HCT116 (cell line): ENCODE measurements at regions not wholly inside any gene's neighbourhood (a gene's known extent, or its start where the extent isn't known, plus 50 kb on each side); places are given as distances from the start of the nearest gene placed in this dataset.

Source experiments
- ATAC-seq: fragments of 200-7000 bp; cut with Tn5 transposase; 2 replicates; pipeline ENCODE4 v1.9.1; 2020; ENCODE audit warnings: mild to moderate bottlenecking, moderate library complexity
- BruUV-seq: library from RNA; stranded (reverse); fragments of 400-500 nt; replicated peaks from 2 replicates; lab custom pipeline; 2021; lab: Mats Ljungman, UMichigan
- CTCF ChIA-PET: fragments of 300-600 bp; sonication (Branson Sonifier 250); formaldehyde crosslinking; loops from one replicate; lab custom pipeline; 2021; ENCODE audit warnings: antibody characterized with exemption; lab: Charles Lee
- POLR2A ChIA-PET: fragments of 300-600, 350-600 bp; sonication (Branson Sonifier 250); formaldehyde crosslinking; loops from one replicate; lab custom pipeline; 2021; ENCODE audit warnings: antibody characterized with exemption; lab: Charles Lee
- RAD21 ChIA-PET, 2 experiments: fragments of 300-600 bp; sonication (Branson Sonifier 250); formaldehyde crosslinking; loops; one replicate each; lab custom pipeline; 2023; ENCODE audit warnings: low total read pairs in 2 of 2; ENCODE audit not compliant: uncharacterized antibody in 2 of 2, unreplicated experiment in 2 of 2, low non-redundant PET in 1 of 2; lab: Charles Lee
- DNase-seq: peaks from one replicate; pipeline ENCODE4 v3.0.0-alpha.2; 2010; ENCODE audit warnings: low read depth, low spot score
- H2AFZ ChIP-seq: fragments of 200-600 bp; shearing (Covaris generic), sonication (generic); 2 replicates; pipeline ENCODE4 v1.6.1; 2017; ENCODE audit warnings: low read depth, mixed run types, mixed read lengths, antibody characterized with exemption, low read length; ENCODE audit not compliant: poor library complexity, severe bottlenecking
- H3K27ac ChIP-seq: 2 replicates; pipeline ENCODE4 v1.5.1; 2012; ENCODE audit warnings: low read depth, low read length
- H3K27me3 ChIP-seq: fragments of 200-600 bp; sonication (generic); 2 replicates; pipeline ENCODE4 v1.6.1; 2016; ENCODE audit warnings: mixed run types, low read length, mixed read lengths; ENCODE audit not compliant: insufficient read depth
- H3K36me3 ChIP-seq, 2 experiments: fragments of 200-500 bp in 1 of 2; fragments of 200-600 bp in 1 of 2; sonication (Bioruptor generic) in 1 of 2; sonication (generic) in 1 of 2; 2 replicates each; pipeline versions ENCODE4 v1.5.1 to v1.6.1; 2014 to 2016; ENCODE audit warnings: low read length in 2 of 2, inconsistent platforms in 1 of 2, mixed read lengths in 1 of 2, mixed run types in 1 of 2; ENCODE audit not compliant: insufficient read depth in 2 of 2, control insufficient read depth in 1 of 2
- H3K4me1 ChIP-seq, 2 experiments: fragments of 200-600 bp in 1 of 2; sonication (generic) in 1 of 2; 2 replicates each; pipeline versions ENCODE4 v1.5.1 to v1.6.1; 2012 to 2017; ENCODE audit warnings: low read length in 2 of 2, inconsistent platforms in 1 of 2, mild to moderate bottlenecking in 1 of 2, mixed read lengths in 1 of 2, mixed run types in 1 of 2, moderate library complexity in 1 of 2; ENCODE audit not compliant: insufficient read depth in 2 of 2, control insufficient read depth in 1 of 2
- H3K4me2 ChIP-seq: fragments of 200-600 bp; sonication (generic); 2 replicates; pipeline ENCODE4 v1.6.1; 2017; ENCODE audit warnings: mixed run types, low read length, mixed read lengths
- H3K4me3 ChIP-seq, 2 experiments: fragments of 200-600 bp in 1 of 2; sonication (generic) in 1 of 2; replicated peaks in 1 of 2; 2 replicates each; pipeline ENCODE4 v1.5.1; 2011 to 2016; ENCODE audit warnings: low read length in 2 of 2, control low read depth in 1 of 2, low read depth in 1 of 2, mild to moderate bottlenecking in 1 of 2, mixed read lengths in 1 of 2, mixed run types in 1 of 2
- H3K79me2 ChIP-seq: fragments of 200-600 bp; sonication (generic); 2 replicates; pipeline ENCODE4 v1.6.1; 2017; ENCODE audit warnings: mild to moderate bottlenecking, mixed run types, low read length, moderate library complexity, mixed read lengths; ENCODE audit not compliant: insufficient read depth
- H3K9ac ChIP-seq: fragments of 200-600 bp; sonication (generic); 2 replicates; pipeline ENCODE4 v1.6.1; 2016; ENCODE audit warnings: low read length, mixed read lengths
- H3K9me2 ChIP-seq: fragments of 200-600 bp; sonication (generic), shearing (Covaris generic); 2 replicates; pipeline ENCODE4 v1.6.1; 2017; ENCODE audit warnings: mixed run types, mild to moderate bottlenecking, moderate library complexity; ENCODE audit not compliant: insufficient read depth
- H3K9me3 ChIP-seq, 2 experiments: fragments of 200-500 bp in 1 of 2; fragments of 200-600 bp in 1 of 2; sonication (Bioruptor generic) in 1 of 2; sonication (generic) in 1 of 2; 2 replicates each; pipeline ENCODE4 v1.6.1; 2014 to 2017; ENCODE audit warnings: low read length in 2 of 2, mixed read lengths in 2 of 2, inconsistent platforms in 1 of 2, low read depth in 1 of 2, mild to moderate bottlenecking in 1 of 2, mixed run types in 1 of 2, moderate library complexity in 1 of 2; ENCODE audit not compliant: control insufficient read depth in 1 of 2, insufficient read depth in 1 of 2
- H4K20me1 ChIP-seq: fragments of 200-600 bp; sonication (generic), shearing (Covaris generic); 2 replicates; pipeline ENCODE4 v1.6.1; 2017; ENCODE audit warnings: mixed run types, mild to moderate bottlenecking, moderate library complexity; ENCODE audit not compliant: insufficient read depth
- CEBPB ChIP-seq: IDR thresholded peaks from 2 replicates; pipeline ENCODE4 v1.6.1; 2012; ENCODE audit warnings: low read depth
- CTCF ChIP-seq, 3 experiments: fragments of 200-600 bp in 1 of 3; sonication (generic) in 1 of 3; IDR thresholded peaks in 2 of 3; conservative IDR thresholded peaks in 1 of 3; 2 replicates each; pipeline ENCODE4 v1.5.1; 2012 to 2017; ENCODE audit warnings: low read depth in 2 of 3, low read length in 2 of 3, antibody characterized with exemption in 1 of 3, borderline replicate concordance in 1 of 3, control low read depth in 1 of 3, mild to moderate bottlenecking in 1 of 3, mixed read lengths in 1 of 3, mixed run types in 1 of 3, moderate library complexity in 1 of 3; ENCODE audit not compliant: insufficient read depth in 1 of 3
- EZH2 ChIP-seq: fragments of 200-600 bp; sonication (generic); IDR thresholded peaks from 2 replicates; pipeline ENCODE4 v1.6.1; 2017; ENCODE audit warnings: antibody characterized with exemption, mixed run types
- EZH2phosphoT487 ChIP-seq: fragments of 200-600 bp; IDR thresholded peaks from 2 replicates; pipeline ENCODE4 v1.6.1; 2018; ENCODE audit warnings: antibody characterized with exemption, borderline replicate concordance
- MAX ChIP-seq: IDR thresholded peaks from 2 replicates; pipeline ENCODE4 v1.6.1; 2012
- POLR2A ChIP-seq: IDR thresholded peaks from 2 replicates; pipeline ENCODE4 v1.7.0; 2011; ENCODE audit warnings: borderline replicate concordance; ENCODE audit not compliant: insufficient read depth, insufficient read length; ENCODE audit errors: extremely low read depth
- POLR2AphosphoS5 ChIP-seq: IDR thresholded peaks from 2 replicates; pipeline ENCODE4 v1.6.1; 2011; ENCODE audit warnings: mild to moderate bottlenecking, low read depth, low read length, moderate library complexity
- RAD21 ChIP-seq: IDR thresholded peaks from 2 replicates; pipeline ENCODE4 v1.6.1; 2012; ENCODE audit warnings: low read depth, mild to moderate bottlenecking
- SIN3A ChIP-seq: IDR thresholded peaks from 2 replicates; pipeline ENCODE4 v1.6.1; 2012; ENCODE audit warnings: low read depth
- SRF ChIP-seq: IDR thresholded peaks from 2 replicates; pipeline ENCODE4 v1.6.1; 2012; ENCODE audit warnings: low read depth
- TCF7L2 ChIP-seq: IDR thresholded peaks from 2 replicates; pipeline ENCODE4 v1.7.0; 2011; ENCODE audit warnings: borderline replicate concordance, inconsistent platforms; ENCODE audit not compliant: insufficient read depth, insufficient read length; ENCODE audit errors: extremely low read depth
- ZNF274 ChIP-seq: fragments of 200-500 bp; sonication (Bioruptor generic); IDR thresholded peaks from 2 replicates; pipeline ENCODE4 v1.6.1; 2014; ENCODE audit warnings: mild to moderate bottlenecking, low read depth, low read length, inconsistent platforms
- intact Hi-C: fragments of 100-400 bp; cut with micrococcal nuclease; formaldehyde crosslinking; loops from 2 replicates; pipeline ENCODE4 v1.10.0; 2022
- TF ChIP-seq, protein P1 (sequence below): IDR thresholded peaks from 2 replicates; pipeline ENCODE4 v1.6.1; 2012

DNA sequence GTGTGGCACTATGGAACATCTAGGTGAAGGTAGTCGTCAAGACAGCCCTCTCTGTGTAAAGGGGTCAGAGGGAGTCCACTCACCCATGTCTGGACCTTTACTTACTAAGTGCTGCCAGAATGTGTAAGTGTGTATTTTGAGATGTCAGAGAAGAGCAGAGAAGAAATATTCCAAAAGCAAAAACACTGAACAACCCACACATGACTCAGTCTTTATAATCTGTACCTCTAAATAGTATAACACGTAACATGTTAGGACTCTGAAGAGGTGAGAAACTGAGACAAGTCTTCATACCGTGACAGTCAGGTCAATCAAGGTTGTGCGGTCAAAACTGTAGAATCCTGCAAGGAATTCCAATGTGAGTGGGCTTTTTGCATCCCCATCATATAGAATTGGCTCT lies 555.2 kb downstream of the LMO4 start (continued):
- TF ChIP-seq, protein P1, sequence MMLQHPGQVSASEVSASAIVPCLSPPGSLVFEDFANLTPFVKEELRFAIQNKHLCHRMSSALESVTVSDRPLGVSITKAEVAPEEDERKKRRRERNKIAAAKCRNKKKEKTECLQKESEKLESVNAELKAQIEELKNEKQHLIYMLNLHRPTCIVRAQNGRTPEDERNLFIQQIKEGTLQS: no peak
- TF ChIP-seq MAX (no peak), SIN3A (no peak), CEBPB (no peak), SRF (no peak)

DNA sequence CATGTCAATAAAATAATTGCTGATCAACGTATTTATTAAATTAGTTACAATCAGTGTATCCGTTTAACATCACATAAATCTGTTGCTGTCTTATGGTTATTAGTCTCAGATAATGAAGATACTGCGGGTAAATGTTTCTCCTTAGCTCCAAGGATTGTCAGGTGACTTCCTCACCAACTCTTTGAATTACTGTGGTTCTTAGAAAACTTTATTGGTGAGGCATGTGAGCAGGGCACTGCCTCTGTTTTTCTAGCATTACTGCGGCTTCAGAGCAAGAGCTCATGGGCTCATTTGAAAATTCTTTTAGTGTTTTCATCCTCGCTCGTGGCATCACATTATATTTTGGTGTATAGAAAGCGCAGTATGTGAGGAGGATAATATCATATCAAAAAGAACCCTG lies 555.9 kb downstream of the LMO4 start:
- ChIA-PET CTCF (no interaction called here), RAD21 (no interaction called here)
- BruUV-seq: no TSS peak
- Histone ChIP-seq H2AFZ (no peak overlapping the region), H3K27me3 (no peaks in the 10 kb centered on the region), H3K4me2 (no peak overlapping the region), H3K9ac (no peak overlapping the region), H3K27ac (no peak overlapping the region), H4K20me1 (no peaks in the 10 kb centered on the region)
- TF ChIP-seq ZNF274 (no peak), CTCF (IDR thresholded peaks at IDR 0.05 in 2 of 3, conservative IDR thresholded peaks at IDR 0.05 in 1 of 3; ENCODE audit: borderline replicate concordance in 1 of 3, insufficient read depth in 1 of 3, low read depth in 2 of 3, low read length in 2 of 3) (no peak), SRF (no peak), EZH2 (no peak), SIN3A (no peak), POLR2AphosphoS5 (no peak), RAD21 (no peak), TCF7L2 (no peak), EZH2phosphoT487 (no peak), POLR2A (no peak)
- TF ChIP-seq, protein P1: no peak
- TF ChIP-seq, all 23 proteins: peak for 0
- no peak overlapping the region for H3K4me3 ChIP-seq
- no peaks in the 10 kb centered on the region for H3K9me2 ChIP-seq
- H3K79me2 ChIP-seq: no peaks in the 10 kb centered on the region
- no peaks in the 10 kb centered on the region for H3K36me3 ChIP-seq
- H3K9me3 ChIP-seq: no peaks in the 10 kb centered on the region
- ATAC-seq (no peak), DNase-seq (no peak)
- intact Hi-C loops: no loop called here
- H3K4me1 ChIP-seq: no peaks in the 10 kb centered on the region
- POLR2A ChIA-PET: no interaction called here
